Liver (tissue), 3 donors: ENCODE measurements at regions not wholly inside any gene's neighbourhood (a gene's known extent, or its start where the extent isn't known, plus 50 kb on each side); places are given as distances from the start of the nearest gene placed in this dataset.

Source experiments
- FOXA1 ChIP-seq: IDR thresholded peaks from 2 replicates; pipeline ENCODE4 v1.6.1; 2016; ENCODE audit warnings: antibody characterized with exemption
- GABPA ChIP-seq, 2 donors: IDR thresholded peaks in 1 of 2; conservative IDR thresholded peaks in 1 of 2; 2 replicates each; pipeline ENCODE4 v1.6.1; 2016; ENCODE audit warnings: antibody characterized with exemption in 2 of 2, mild to moderate bottlenecking in 1 of 2, moderate library complexity in 1 of 2
- HNF4G ChIP-seq: IDR thresholded peaks from 2 replicates; pipeline ENCODE4 v1.6.1; 2016; ENCODE audit warnings: antibody characterized with exemption
- YY1 ChIP-seq: IDR thresholded peaks from 2 replicates; pipeline ENCODE4 v1.6.1; 2016; ENCODE audit warnings: antibody characterized with exemption, mild to moderate bottlenecking
- TF ChIP-seq, protein P1 (sequence below): fragments of 150-350 bp; IDR thresholded peaks from 2 replicates; pipeline ENCODE4 v1.5.1; 2017; ENCODE audit warnings: improper control_type of control experiment, low read depth, low read length; ENCODE audit not compliant: missing input control
- TF ChIP-seq, protein P2 (sequence below): IDR thresholded peaks from 2 replicates; pipeline ENCODE4 v1.6.1; 2016; ENCODE audit warnings: antibody characterized with exemption, mild to moderate bottlenecking
- donor health status: healthy.
- donor health status: healthy.

DNA sequence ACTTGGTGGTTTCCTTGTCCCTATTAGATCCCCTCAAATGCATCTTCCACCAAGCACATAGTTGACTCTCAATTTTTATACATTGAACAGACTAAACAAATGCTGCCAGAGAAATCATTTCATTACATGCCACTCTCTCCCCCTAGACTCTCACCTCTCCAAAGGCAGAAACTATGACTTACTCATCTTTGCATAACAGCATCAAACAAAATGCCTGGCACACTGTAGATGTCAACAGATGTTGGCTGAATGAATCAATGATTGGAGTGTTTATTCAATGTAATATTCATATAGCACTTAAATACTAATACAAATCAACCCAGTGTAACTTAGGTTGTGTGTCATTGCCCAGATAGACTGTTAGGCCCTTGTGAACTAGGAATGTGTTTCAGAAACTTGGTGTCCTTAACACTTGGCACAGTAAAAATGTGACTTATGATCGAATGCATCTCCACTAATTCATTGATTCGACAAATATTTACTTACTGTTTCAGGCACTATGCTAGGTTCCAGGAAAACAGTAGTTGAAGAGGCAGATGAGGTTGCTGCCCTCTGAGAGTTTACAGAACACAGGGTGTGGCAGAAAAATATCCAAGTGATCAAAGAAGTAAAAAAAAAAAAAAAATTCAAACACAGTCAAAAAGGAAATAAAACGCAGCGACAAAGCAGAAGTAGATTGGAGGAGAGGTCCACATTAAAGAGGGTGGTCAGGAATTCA lies 188.5 kb upstream of the LRRN1 start:
- TF ChIP-seq, protein P1, sequence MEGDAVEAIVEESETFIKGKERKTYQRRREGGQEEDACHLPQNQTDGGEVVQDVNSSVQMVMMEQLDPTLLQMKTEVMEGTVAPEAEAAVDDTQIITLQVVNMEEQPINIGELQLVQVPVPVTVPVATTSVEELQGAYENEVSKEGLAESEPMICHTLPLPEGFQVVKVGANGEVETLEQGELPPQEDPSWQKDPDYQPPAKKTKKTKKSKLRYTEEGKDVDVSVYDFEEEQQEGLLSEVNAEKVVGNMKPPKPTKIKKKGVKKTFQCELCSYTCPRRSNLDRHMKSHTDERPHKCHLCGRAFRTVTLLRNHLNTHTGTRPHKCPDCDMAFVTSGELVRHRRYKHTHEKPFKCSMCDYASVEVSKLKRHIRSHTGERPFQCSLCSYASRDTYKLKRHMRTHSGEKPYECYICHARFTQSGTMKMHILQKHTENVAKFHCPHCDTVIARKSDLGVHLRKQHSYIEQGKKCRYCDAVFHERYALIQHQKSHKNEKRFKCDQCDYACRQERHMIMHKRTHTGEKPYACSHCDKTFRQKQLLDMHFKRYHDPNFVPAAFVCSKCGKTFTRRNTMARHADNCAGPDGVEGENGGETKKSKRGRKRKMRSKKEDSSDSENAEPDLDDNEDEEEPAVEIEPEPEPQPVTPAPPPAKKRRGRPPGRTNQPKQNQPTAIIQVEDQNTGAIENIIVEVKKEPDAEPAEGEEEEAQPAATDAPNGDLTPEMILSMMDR, result no peak
- no peak for TF ChIP-seq GABPA (IDR thresholded peaks at IDR 0.05 in 1 of 2, conservative IDR thresholded peaks at IDR 0.05 in 1 of 2)
- TF ChIP-seq, protein P2, sequence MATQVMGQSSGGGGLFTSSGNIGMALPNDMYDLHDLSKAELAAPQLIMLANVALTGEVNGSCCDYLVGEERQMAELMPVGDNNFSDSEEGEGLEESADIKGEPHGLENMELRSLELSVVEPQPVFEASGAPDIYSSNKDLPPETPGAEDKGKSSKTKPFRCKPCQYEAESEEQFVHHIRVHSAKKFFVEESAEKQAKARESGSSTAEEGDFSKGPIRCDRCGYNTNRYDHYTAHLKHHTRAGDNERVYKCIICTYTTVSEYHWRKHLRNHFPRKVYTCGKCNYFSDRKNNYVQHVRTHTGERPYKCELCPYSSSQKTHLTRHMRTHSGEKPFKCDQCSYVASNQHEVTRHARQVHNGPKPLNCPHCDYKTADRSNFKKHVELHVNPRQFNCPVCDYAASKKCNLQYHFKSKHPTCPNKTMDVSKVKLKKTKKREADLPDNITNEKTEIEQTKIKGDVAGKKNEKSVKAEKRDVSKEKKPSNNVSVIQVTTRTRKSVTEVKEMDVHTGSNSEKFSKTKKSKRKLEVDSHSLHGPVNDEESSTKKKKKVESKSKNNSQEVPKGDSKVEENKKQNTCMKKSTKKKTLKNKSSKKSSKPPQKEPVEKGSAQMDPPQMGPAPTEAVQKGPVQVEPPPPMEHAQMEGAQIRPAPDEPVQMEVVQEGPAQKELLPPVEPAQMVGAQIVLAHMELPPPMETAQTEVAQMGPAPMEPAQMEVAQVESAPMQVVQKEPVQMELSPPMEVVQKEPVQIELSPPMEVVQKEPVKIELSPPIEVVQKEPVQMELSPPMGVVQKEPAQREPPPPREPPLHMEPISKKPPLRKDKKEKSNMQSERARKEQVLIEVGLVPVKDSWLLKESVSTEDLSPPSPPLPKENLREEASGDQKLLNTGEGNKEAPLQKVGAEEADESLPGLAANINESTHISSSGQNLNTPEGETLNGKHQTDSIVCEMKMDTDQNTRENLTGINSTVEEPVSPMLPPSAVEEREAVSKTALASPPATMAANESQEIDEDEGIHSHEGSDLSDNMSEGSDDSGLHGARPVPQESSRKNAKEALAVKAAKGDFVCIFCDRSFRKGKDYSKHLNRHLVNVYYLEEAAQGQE, result no peak
- no peak for TF ChIP-seq HNF4G
- no peak for TF ChIP-seq YY1
- TF ChIP-seq FOXA1, result no peak
